Ectodermal cell (in vitro differentiated cells): ENCODE measurements at regions not wholly inside any gene's neighbourhood (a gene's known extent, or its start where the extent isn't known, plus 50 kb on each side); places are given as distances from the start of the nearest gene placed in this dataset.

ENCODE experiments used
- H3K27ac ChIP-seq: 2 replicates; pipeline ENCODE4 v1.7.0; 2013; ENCODE audit warnings: mild to moderate bottlenecking, low read depth, low read length; ENCODE audit not compliant: insufficient read depth, poor library complexity, severe bottlenecking
- H3K27me3 ChIP-seq: 2 replicates; pipeline ENCODE4 v1.7.0; 2013; ENCODE audit warnings: mild to moderate bottlenecking, low read length; ENCODE audit not compliant: insufficient read depth, control insufficient read depth, poor library complexity, severe bottlenecking
- H3K36me3 ChIP-seq: one replicate; pipeline ENCODE4 v1.7.0; 2013; ENCODE audit warnings: low read length; ENCODE audit not compliant: control insufficient read depth, insufficient read depth
- H3K4me1 ChIP-seq: one replicate; pipeline ENCODE4 v1.7.0; 2013; ENCODE audit warnings: low read length; ENCODE audit not compliant: control insufficient read depth, insufficient read depth
- H3K4me3 ChIP-seq: 2 replicates; pipeline ENCODE4 v1.7.0; 2013; ENCODE audit warnings: low read depth, low read length, control low read depth; ENCODE audit not compliant: insufficient read depth
- H3K9me3 ChIP-seq: 2 replicates; pipeline ENCODE4 v1.7.0; 2013; ENCODE audit warnings: mild to moderate bottlenecking, low read length, moderate library complexity; ENCODE audit not compliant: control insufficient read depth
- WGBS, 2 experiments: methylation state at CpG; one replicate each; pipeline ENCODE4 v1.1.7; 2013; ENCODE audit warnings: missing lambda C conversion rate in 2 of 2; 5-methylcytosine and 5-hydroxymethylcytosine counted together

DNA sequence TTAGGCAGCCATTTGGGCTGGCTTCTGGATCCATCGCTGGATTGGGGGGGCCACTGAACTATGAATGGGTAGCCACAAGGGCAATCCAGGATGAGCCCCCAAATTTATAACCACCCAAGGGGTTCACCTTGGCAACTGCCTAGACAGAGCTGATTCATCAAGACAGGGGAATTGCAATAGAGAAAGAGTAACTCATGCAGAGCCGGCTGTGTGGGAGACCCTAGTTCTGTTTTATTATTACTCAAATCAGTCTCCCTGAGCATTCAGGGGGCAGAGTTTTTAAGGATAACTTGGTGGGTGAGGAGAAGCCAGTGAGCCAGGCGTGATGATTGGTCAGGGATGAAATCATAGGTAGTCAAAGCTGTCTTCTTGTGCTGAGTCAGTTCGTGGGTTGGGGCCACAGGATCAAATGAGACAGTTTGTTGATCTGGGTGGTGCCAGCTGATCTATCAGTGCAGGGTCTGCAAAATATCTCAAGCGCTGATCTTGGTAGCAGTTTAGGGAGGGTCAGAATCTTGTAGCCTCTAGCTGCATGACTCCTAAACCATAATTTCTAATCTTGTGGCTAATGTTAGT is 57.9 kb downstream of the DNAJB9 start:
- H3K4me3 ChIP-seq, result no peak overlapping the region
- H3K27ac ChIP-seq, result no peak overlapping the region

DNA sequence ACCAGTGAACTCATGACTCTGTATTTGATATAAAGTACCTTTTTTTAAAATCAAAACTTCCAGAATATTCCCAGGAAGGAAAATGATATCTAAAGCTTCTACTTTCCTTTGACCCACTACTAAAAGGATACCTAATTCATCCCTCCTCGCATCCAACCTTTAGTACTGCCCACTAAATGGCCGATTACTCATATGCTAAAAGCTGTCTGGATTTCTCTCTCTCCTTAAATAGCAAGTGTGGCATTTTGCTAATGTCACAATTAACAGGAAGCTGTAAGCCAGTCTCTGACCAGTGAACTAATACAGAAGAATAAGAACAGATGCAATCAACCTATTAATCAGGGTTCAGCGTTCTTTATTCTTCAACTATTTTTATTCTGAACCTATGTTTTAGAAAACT is 59.0 kb downstream of the DNAJB9 start:
- Histone ChIP-seq H3K27ac (no peak overlapping the region), H3K36me3 (no peaks in the 10 kb centered on the region), H3K9me3 (no peaks in the 10 kb centered on the region), H3K4me3 (no peak overlapping the region), H3K4me1 (no peaks in the 10 kb centered on the region), H3K27me3 (no peaks in the 10 kb centered on the region)
- 82 to 96% methylated on average over 2 to 3 of the region's 3 CpGs for WGBS, 2 experiments

More for the DNA sequence above, 57.9 kb downstream of the DNAJB9 start:
- H3K27me3 ChIP-seq, result no peaks in the 10 kb centered on the region
- no peaks in the 10 kb centered on the region for H3K9me3 ChIP-seq
- H3K4me1 ChIP-seq, result no peaks in the 10 kb centered on the region
- H3K36me3 ChIP-seq, result no peaks in the 10 kb centered on the region
- 93 to 96% methylated on average over 5 of the region's 5 CpGs for WGBS, 2 experiments

DNA sequence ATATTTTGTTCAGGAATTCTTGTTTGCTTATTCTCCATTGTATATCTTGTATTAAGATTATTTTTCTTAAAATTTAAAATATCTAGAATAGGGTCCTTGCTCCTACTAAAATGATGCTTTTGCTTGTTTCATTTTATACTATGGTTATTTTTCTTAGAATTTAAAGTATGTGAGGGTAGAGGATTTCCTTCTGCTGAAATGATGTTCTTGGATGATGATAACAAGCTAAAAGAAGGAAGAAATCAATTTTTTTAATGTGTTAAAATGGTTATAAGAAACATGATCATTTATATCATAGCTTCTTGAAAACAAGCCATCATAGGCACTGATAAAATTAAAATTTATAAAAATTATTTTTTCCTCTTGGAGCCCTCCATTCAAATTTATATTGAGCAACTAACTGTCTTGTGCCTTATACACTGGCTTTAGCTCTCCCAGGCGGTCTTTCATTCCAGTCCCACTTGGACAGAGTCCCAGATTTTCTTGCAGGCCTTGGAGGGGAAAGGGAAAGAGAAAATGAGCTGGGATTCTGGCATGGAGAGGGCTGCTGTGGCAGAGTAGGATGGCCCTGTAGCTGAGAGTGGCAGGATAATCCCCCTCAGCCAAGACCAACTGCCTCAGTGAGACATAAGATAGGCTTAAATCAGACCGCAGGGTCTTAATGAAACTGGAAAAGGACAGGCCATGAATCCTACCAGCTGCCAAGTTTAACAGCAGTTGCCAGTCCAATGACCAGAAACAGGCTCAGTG is 60.2 kb downstream of the DNAJB9 start:
- 98% methylated on average over 2 of the region's 2 CpGs for WGBS, 2 experiments
- H3K9me3 ChIP-seq, result no peaks in the 10 kb centered on the region

DNA sequence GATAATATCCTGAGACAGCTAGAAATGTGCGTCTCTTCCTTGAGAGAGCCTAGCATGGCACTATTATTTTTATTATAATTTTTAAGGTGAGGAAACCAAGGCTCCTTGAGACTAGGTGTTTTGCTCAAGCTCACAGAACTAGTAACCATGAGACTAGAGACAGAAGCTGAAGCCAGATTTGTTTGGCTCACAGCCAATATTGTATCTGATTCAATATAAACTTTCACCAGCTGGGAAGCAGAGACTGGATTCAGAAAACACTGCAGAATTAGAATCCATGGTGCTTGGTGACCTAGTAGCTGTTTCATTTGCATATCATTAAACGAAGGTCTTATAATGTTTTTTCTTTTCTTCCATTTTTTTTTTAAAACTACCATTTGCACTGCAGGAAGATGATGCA is 64.4 kb downstream of the DNAJB9 start:
- no peaks in the 10 kb centered on the region for H3K9me3 ChIP-seq
- WGBS, 2 experiments, result 67 to 91% methylated on average over 1 to 2 of the region's 2 CpGs
- H3K36me3 ChIP-seq, result no peaks in the 10 kb centered on the region

More for the DNA sequence above, 60.2 kb downstream of the DNAJB9 start:
- Histone ChIP-seq H3K27me3 (no peaks in the 10 kb centered on the region), H3K4me1 (no peaks in the 10 kb centered on the region), H3K4me3 (no peak overlapping the region), H3K36me3 (no peaks in the 10 kb centered on the region), H3K27ac (no peak overlapping the region)

DNA sequence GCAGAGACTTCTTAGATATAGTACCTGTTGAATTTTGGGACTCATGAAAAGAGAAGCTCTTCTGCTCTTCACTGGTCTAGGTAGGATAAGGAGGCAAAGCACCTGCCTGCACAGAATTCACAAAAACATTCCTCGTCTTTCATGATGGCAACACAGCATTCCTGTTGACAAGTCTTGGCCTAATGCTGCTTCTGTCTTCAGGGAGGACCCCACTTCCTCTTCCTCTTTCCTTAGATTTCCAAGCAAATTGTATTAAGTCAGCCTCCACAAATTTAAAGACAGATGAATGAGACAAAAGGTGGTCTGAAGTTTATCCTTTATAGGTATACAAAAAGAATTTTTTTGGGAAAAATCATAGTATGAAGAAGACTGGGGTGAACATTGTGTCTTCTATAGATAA is 64.9 kb downstream of the DNAJB9 start:
- no peak overlapping the region for H3K4me3 ChIP-seq
- WGBS, 2 experiments, result 94 to 97% methylated on average over 1 of the region's 1 CpG

More for the DNA sequence above, 64.4 kb downstream of the DNAJB9 start:
- Histone ChIP-seq H3K27me3 (no peaks in the 10 kb centered on the region), H3K4me3 (no peak overlapping the region), H3K4me1 (no peaks in the 10 kb centered on the region), H3K27ac (no peak overlapping the region)

DNA sequence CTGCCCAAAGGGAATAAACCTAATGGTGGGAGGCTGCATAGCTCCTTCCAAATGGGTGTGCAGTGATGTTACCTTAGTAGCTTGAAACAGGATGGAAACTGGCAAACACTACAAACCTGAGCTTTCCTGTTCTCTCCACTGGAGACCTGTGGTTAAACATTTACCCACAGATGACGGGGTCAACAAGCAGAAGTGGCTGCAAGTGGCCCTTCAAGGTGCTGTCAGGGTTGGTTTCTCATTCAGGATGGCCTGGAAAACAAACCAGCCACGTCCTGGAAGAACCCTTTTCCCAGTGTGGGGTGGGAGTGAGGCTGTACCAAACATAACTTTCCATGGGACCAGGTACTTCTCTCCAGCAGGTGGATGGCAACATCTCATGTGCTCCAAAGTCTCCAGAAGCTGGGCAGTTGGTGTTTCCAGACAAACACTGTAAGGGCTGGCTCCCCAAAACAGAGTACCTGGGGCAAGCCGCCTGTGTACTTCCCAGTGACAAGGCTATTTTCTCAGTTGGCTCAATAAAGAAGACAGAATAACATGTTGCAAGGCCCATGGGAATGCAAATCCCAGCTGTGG is 67.5 kb downstream of the DNAJB9 start:
- Histone ChIP-seq H3K9me3 (no peaks in the 10 kb centered on the region), H3K27ac (no peak overlapping the region), H3K27me3 (no peaks in the 10 kb centered on the region), H3K4me3 (no peak overlapping the region), H3K36me3 (no peaks in the 10 kb centered on the region), H3K4me1 (no peaks in the 10 kb centered on the region)
- WGBS, 2 experiments, result 89 to 92% methylated on average over 3 of the region's 3 CpGs

More for the DNA sequence above, 64.9 kb downstream of the DNAJB9 start:
- Histone ChIP-seq H3K36me3 (no peaks in the 10 kb centered on the region), H3K4me1 (no peaks in the 10 kb centered on the region), H3K27ac (no peak overlapping the region), H3K27me3 (no peaks in the 10 kb centered on the region), H3K9me3 (no peaks in the 10 kb centered on the region)

DNA sequence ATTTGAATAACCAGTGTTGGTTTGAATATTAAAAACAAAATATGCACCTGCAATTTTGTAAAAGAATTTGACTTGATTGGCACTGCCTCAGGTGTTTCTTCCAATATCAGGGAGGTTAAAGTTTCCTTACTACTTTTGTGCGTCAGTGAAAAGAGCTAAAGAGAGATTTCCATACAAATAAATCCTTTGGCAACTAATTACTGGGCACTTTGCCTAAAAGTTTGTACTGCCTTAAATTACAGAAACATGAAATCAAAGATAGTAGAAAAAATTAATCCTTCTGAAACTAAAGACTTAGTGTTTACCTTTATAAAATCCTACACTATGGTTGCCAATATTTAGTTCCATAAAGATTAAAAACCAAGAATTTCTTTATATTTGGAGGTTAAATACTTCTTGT is 72.5 kb downstream of the DNAJB9 start:
- H3K4me3 ChIP-seq, result no peak overlapping the region
- H3K27me3 ChIP-seq, result no peaks in the 10 kb centered on the region
- no peaks in the 10 kb centered on the region for H3K36me3 ChIP-seq
- H3K27ac ChIP-seq, result no peak overlapping the region
- H3K9me3 ChIP-seq, result no peaks in the 10 kb centered on the region
- WGBS, 2 experiments, result 92 to 100% methylated on average over 1 of the region's 1 CpG
- H3K4me1 ChIP-seq, result no peaks in the 10 kb centered on the region

DNA sequence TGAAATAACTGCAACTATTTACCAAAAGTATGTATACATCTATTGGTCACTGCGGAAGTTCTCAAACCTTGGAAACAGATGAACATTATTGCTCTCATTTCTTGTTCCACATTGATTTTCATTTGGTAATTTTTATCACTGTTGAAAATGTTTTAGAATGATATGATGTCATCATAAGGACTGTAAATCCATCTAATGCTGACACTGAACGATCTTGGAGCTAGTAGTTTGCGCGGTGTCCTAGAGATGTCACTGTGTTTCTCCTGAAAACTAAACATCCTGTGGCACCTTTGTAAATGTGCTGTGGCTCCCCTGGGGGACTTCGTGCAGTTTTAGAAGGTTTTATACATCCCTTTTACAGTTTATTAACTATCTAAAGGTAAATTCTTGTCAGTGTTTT is 73.5 kb downstream of the DNAJB9 start:
- Histone ChIP-seq H3K27me3 (no peaks in the 10 kb centered on the region), H3K4me1 (no peaks in the 10 kb centered on the region), H3K9me3 (no peaks in the 10 kb centered on the region), H3K4me3 (no peak overlapping the region), H3K36me3 (no peaks in the 10 kb centered on the region), H3K27ac (no peak overlapping the region)
- WGBS, 2 experiments, result 90 to 96% methylated on average over 4 to 5 of the region's 5 CpGs

DNA sequence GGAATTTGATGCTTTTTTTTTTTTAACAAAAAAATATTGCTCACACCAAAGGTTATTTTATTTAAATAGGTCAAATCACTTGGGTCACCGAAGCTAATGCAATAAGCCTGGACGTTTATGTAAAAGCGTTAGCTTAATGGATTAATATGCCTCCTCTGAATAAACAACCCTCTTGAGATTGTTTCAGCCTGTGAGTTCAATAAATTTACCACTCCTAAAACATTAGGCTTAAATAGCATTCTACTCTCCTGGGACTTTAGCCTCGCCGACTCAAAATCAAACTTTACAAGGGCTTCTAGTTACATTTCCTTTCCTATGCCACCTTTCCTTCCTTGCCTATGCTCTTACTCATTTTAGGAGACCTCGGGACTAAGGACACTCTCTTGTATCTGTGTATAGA is 79.3 kb downstream of the DNAJB9 start:
- Histone ChIP-seq H3K4me3 (no peak overlapping the region), H3K4me1 (no peaks in the 10 kb centered on the region), H3K27ac (no peak overlapping the region), H3K36me3 (no peaks in the 10 kb centered on the region), H3K27me3 (no peaks in the 10 kb centered on the region), H3K9me3 (no peaks in the 10 kb centered on the region)
- WGBS, 2 experiments, result 97 to 99% methylated on average over 6 of the region's 6 CpGs

DNA sequence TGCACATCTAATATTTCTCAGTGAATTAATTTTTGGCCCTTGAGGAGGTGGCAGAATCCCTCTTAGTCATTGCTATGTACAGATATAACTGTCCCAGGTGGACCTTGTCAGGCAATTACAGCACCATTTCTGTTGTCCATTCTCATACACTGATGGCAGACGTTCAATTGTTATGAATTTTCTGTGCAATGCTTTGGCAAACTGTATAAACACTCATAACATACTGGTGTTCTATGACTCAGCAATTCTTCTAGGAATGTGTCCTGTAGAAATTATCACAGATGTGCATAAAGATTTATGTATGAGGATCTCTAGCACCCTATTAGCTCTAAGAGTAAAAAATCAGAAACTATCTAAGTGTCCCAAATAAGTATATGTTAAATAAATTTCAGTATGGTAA is 80.8 kb downstream of the DNAJB9 start:
- Histone ChIP-seq H3K27me3 (no peaks in the 10 kb centered on the region), H3K9me3 (no peaks in the 10 kb centered on the region), H3K27ac (no peak overlapping the region), H3K4me3 (no peak overlapping the region), H3K4me1 (no peaks in the 10 kb centered on the region), H3K36me3 (no peaks in the 10 kb centered on the region)
- WGBS, 2 experiments, result 92 to 93% methylated on average over 1 of the region's 1 CpG
